Choroid plexus epithelial cell (primary cell): ENCODE measurements at regions not wholly inside any gene's neighbourhood (a gene's known extent, or its start where the extent isn't known, plus 50 kb on each side); places are given as distances from the start of the nearest gene placed in this dataset.

Source experiments
- DNase-seq: peaks from one replicate; pipeline ENCODE4 v3.0.0-alpha.2; 2010; ENCODE audit warnings: low read depth
- H3K4me3 ChIP-seq: 2 replicates; pipeline ENCODE4 v1.5.1; 2011; ENCODE audit warnings: low read depth, mild to moderate bottlenecking, control low read depth, low read length, moderate library complexity
- TF ChIP-seq, protein P1 (sequence below): conservative IDR thresholded peaks from 2 replicates; pipeline ENCODE4 v1.5.1; 2011; ENCODE audit warnings: low read depth, mild to moderate bottlenecking, control low read depth, inconsistent platforms, low read length, moderate library complexity

DNA sequence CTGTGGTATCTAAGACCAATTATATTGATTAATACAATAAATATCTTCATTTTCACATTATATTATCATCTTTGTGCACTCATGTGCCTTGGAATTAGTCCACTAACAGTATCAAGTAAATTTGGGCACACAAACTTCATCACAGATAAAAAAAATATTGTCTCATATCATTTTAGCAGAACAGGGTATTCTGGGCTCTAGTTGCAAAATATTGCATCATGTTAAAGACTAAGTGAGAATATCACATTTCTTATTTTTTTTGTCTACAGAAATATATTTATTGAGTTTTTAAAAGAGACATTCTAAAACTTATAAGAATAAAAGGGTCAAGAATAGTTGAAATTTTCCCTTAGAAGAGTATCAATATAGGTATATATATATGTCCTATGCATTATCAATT, 754.1 kb upstream of the MAN1A1 start:
- TF ChIP-seq, protein P1, sequence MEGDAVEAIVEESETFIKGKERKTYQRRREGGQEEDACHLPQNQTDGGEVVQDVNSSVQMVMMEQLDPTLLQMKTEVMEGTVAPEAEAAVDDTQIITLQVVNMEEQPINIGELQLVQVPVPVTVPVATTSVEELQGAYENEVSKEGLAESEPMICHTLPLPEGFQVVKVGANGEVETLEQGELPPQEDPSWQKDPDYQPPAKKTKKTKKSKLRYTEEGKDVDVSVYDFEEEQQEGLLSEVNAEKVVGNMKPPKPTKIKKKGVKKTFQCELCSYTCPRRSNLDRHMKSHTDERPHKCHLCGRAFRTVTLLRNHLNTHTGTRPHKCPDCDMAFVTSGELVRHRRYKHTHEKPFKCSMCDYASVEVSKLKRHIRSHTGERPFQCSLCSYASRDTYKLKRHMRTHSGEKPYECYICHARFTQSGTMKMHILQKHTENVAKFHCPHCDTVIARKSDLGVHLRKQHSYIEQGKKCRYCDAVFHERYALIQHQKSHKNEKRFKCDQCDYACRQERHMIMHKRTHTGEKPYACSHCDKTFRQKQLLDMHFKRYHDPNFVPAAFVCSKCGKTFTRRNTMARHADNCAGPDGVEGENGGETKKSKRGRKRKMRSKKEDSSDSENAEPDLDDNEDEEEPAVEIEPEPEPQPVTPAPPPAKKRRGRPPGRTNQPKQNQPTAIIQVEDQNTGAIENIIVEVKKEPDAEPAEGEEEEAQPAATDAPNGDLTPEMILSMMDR: no peak
- H3K4me3 ChIP-seq: no peak overlapping the region
- DNase-seq: no peak

DNA sequence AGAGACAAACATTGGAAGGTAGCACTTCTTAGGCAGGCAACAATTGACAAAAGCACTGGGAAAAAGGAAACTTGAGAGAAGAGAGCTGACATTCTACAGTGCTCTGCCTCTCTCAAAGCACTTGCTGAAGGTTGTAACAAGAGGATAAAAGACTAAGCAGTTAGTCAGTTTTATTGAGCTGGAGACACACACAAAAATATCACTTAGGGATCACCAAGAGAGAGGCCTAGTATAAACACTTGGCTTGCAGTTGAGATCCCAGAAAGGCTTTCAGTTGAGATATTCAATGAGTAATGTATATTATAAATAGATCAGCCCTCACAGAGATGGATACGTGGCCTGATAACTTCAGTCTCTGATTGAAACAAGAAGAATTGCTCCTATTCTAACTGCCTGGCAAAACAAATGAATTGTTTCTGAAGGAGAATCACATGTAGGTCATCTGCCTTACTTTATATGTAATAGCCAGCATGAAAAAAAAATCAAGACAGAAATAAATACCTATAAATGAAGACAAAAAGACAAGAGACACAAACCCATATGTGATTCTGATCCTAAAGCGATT, 747.2 kb upstream of the MAN1A1 start:
- TF ChIP-seq, protein P1: no peak
- H3K4me3 ChIP-seq: no peak overlapping the region
- no peak for DNase-seq

DNA sequence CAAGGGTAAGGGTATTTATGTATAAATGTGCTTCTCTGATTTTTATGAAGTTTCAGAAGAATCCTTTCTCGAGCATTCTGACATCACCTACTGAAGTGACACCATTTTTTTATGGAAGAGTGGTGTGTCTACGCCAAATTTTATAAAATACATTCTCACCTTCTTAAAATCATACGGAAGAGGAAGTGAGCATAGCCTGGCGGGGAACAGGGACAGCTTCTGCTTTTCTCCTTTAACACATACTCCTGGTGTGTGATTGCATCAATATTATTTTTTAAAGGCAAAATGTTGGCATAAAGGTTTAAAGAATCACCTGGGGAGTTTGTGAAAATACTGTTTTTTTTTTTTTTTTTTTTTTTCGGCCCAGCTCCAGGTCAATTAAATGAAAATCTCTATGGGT, 733.6 kb upstream of the MAN1A1 start:
- no peak for DNase-seq
- no peak overlapping the region for H3K4me3 ChIP-seq
- TF ChIP-seq, protein P1: no peak

DNA sequence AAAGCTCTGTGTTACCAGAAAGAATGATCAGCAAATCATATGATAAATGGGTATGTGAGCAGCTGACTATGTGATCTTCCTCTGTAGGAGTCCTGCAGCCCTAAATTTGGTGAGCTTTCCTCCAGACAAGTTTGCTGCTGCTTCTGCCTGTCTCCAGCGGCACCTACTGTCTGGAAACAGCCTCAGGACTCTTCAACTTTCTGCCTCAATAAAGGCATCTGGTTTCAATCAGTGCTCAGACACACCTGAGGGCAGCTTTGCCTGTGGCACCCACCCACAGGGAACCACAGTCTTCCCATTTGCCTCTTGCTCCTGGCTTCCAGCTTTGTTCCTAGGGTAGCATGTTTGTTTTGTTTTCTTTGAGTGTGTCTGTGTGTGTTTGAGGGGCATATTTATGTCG, 727.9 kb upstream of the MAN1A1 start:
- TF ChIP-seq, protein P1: no peak
- no peak overlapping the region for H3K4me3 ChIP-seq
- peak; percentile 1 for DNase-seq

DNA sequence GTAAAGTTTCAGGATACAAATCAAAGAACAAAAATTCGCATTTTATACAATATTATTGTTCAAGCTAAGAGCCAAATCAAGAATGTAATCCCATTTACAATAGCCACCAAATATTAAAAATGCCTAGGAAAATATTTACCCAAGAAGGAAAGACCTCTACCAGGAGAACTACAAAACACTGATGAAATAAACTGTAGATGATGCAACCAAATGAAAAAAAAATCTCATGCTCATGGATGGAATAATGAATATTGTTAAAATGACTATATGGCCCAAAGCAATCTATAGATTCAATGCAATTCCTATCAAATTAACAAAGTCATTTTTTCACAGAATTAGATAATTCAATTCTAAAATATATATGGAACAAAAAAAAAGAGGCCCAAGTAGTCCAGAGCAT, 708.8 kb upstream of the MAN1A1 start:
- DNase-seq: no peak
- no peak overlapping the region for H3K4me3 ChIP-seq
- TF ChIP-seq, protein P1: no peak

DNA sequence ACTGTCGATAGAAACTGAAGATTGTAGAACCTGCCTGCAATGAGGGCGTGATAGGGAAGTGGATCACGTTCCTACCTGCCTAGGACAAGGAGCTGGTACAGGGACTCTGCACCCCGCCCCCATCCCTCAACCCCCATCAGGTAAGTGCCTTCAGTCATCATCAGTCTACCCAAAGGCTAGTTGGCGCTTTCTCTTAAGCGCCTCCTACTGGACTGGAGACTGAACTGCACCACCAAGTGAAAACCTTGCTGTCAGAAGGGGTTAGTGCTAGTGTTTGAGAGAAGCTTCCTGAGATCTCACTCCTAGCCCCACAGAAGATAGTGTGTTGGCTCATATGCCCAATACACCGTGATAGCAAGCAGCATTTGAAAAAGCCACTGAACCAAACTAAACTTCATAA, 706.5 kb upstream of the MAN1A1 start:
- H3K4me3 ChIP-seq: no peak overlapping the region
- TF ChIP-seq, protein P1: peak; percentile 10
- DNase-seq: no peak

DNA sequence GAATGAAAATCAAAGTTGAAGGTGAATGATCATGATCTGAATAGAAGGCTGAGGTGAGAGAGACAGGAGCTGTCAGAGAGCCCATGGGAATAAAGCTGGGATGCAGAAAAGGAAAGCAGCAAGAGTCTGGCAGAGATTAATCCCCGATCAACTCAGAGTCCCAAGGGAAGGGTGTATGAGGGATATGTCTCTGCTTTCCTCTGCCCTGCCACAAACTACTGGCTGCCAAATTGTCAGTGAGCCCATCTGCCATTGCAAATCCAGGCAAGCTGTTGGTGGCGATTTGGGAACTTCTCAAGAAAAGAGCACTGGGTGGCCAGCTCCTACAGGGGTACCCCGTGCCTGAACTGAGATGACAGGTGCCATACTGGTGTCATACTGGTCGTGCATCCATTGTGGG, 705.5 kb upstream of the MAN1A1 start:
- TF ChIP-seq, protein P1: no peak
- no peak overlapping the region for H3K4me3 ChIP-seq
- DNase-seq: no peak
